ENCODE measurements at regions not wholly inside any gene's neighbourhood (a gene's known extent, or its start where the extent isn't known, plus 50 kb on each side); places are given as distances from the start of the nearest gene placed in this dataset.

- ChIA-PET CTCF (no interaction called here), POLR2A (no interaction called here)
- no peaks in the 10 kb centered on the region for H3K27me3 ChIP-seq (ENCODE audit: control insufficient read depth, insufficient read depth, low read length)
- no peak for DNase-seq (ENCODE audit: low read depth)
- H3K36me3 ChIP-seq (ENCODE audit: control insufficient read depth, insufficient read depth, low read length): no peaks in the 10 kb centered on the region
- H3K4me3 ChIP-seq (ENCODE audit: low read depth, low read length): no peak overlapping the region
- TF ChIP-seq CTCF (IDR thresholded peaks at IDR 0.05; ENCODE audit: insufficient read depth, low read depth, low read length): no peak
Measured at GRCh38 chr13:50099473-50099872, 84.2 kb downstream of the KCNRG start.

GRCh38 chr13:50101590-50101989 is 86.3 kb downstream of the KCNRG start:
- no peaks in the 10 kb centered on the region for H3K36me3 ChIP-seq (ENCODE audit: control insufficient read depth, insufficient read depth, low read length)
- DNase-seq (ENCODE audit: low read depth): no peak
- ChIA-PET POLR2A (no interaction called here), CTCF (interaction anchor here (1.6 kb wide), 1 partner anchor 16 kb away, joined by 5 read pairs; no protein-coding TSS in a partner anchor)
- no peak overlapping the region for H3K4me3 ChIP-seq (ENCODE audit: low read depth, low read length)
- no peaks in the 10 kb centered on the region for H3K27me3 ChIP-seq (ENCODE audit: control insufficient read depth, insufficient read depth, low read length)
- no peak for TF ChIP-seq CTCF (IDR thresholded peaks at IDR 0.05; ENCODE audit: insufficient read depth, low read depth, low read length)

GRCh38 chr13:50104493-50104892 is 89.2 kb downstream of the KCNRG start:
- Histone ChIP-seq H3K27me3 (ENCODE audit: control insufficient read depth, insufficient read depth, low read length) (no peaks in the 10 kb centered on the region), H3K4me3 (ENCODE audit: low read depth, low read length) (no peak overlapping the region), H3K36me3 (ENCODE audit: control insufficient read depth, insufficient read depth, low read length) (no peaks in the 10 kb centered on the region)
- ChIA-PET CTCF (interaction anchor here (1.2 kb wide), 1 partner anchor 19 kb away, joined by 3 read pairs; no protein-coding TSS in a partner anchor), POLR2A (no interaction called here)
- DNase-seq (ENCODE audit: low read depth): no peak
- no peak for TF ChIP-seq CTCF (IDR thresholded peaks at IDR 0.05; ENCODE audit: insufficient read depth, low read depth, low read length)

- DNase-seq (ENCODE audit: low read depth): no peak
- TF ChIP-seq CTCF (IDR thresholded peaks at IDR 0.05; ENCODE audit: insufficient read depth, low read depth, low read length): no peak
- H3K36me3 ChIP-seq (ENCODE audit: control insufficient read depth, insufficient read depth, low read length): no peaks in the 10 kb centered on the region
- no peaks in the 10 kb centered on the region for H3K27me3 ChIP-seq (ENCODE audit: control insufficient read depth, insufficient read depth, low read length)
- CTCF ChIA-PET: interaction anchor here (0.7 to 1.4 kb wide), 2 partner anchors 9 to 694 kb away, joined by 3 to 4 read pairs; no protein-coding TSS in a partner anchor
- POLR2A ChIA-PET: no interaction called here
- no peak overlapping the region for H3K4me3 ChIP-seq (ENCODE audit: low read depth, low read length)
Measured at GRCh38 chr13:50106559-50106958, 91.3 kb downstream of the KCNRG start.

- ChIA-PET POLR2A (interaction anchor here (0.6 kb wide), 1 partner anchor 416 kb away, joined by 4 read pairs; no protein-coding TSS in a partner anchor), CTCF (interaction anchor here (0.6 to 1.4 kb wide), 3 partner anchors 8 to 1117 kb away, joined by 3 to 4 read pairs (median 3); no protein-coding TSS in a partner anchor)
- Histone ChIP-seq H3K27me3 (ENCODE audit: control insufficient read depth, insufficient read depth, low read length) (no peaks in the 10 kb centered on the region), H3K36me3 (ENCODE audit: control insufficient read depth, insufficient read depth, low read length) (no peaks in the 10 kb centered on the region), H3K4me3 (ENCODE audit: low read depth, low read length) (no peak overlapping the region)
- no peak for DNase-seq (ENCODE audit: low read depth)
- no peak for TF ChIP-seq CTCF (IDR thresholded peaks at IDR 0.05; ENCODE audit: insufficient read depth, low read depth, low read length)
Measured at GRCh38 chr13:50107205-50107604, 92.0 kb downstream of the KCNRG start.

All from BJ (cell line).